A673 (cell line): ENCODE measurements at regions not wholly inside any gene's neighbourhood (a gene's known extent, or its start where the extent isn't known, plus 50 kb on each side); places are given as distances from the start of the nearest gene placed in this dataset.

Experiments
- EZH2 ChIP-seq: fragments of 200-600 bp; sonication (generic); IDR thresholded peaks from 2 replicates; pipeline ENCODE4 v1.6.1; 2017; ENCODE audit warnings: borderline replicate concordance, low read depth, mild to moderate bottlenecking, mixed read lengths, antibody characterized with exemption, low read length; ENCODE audit not compliant: poor library complexity, severe bottlenecking
- TF ChIP-seq, protein P1 (sequence below): fragments of 300-800, 200-600 bp; sonication (generic); conservative IDR thresholded peaks from 2 replicates; pipeline ENCODE4 v1.5.1; 2017; ENCODE audit warnings: low read depth, mild to moderate bottlenecking, antibody characterized with exemption, low read length, moderate library complexity, mixed read lengths

DNA sequence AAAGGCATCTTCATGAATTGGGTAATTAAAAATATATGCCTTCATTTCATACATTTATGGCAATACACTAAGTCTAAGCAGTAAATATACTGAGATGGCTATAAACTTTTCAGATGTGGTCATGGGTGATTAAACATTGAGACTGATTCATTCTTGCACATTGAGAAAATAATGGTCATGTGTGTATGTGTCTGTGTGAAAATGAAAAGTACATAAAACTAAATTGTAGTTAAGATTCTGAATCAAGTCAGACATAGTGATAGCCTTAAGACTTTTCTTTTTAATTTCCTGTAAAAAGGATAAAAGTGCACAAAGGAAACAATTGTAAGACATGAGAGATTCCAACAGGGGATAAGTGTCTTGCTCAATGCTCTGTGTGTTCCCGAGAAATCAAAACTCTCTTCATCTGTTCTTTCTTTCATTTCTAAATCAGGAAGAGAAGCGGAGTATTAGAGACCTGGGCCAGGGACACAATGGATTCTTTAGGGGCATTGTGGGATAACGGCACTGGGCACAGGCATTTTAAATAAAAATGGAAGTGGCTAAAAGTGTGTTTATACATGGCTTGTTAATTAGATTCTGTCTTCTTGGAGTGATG lies 69.8 kb upstream of the AGR3 start:
- TF ChIP-seq, protein P1, sequence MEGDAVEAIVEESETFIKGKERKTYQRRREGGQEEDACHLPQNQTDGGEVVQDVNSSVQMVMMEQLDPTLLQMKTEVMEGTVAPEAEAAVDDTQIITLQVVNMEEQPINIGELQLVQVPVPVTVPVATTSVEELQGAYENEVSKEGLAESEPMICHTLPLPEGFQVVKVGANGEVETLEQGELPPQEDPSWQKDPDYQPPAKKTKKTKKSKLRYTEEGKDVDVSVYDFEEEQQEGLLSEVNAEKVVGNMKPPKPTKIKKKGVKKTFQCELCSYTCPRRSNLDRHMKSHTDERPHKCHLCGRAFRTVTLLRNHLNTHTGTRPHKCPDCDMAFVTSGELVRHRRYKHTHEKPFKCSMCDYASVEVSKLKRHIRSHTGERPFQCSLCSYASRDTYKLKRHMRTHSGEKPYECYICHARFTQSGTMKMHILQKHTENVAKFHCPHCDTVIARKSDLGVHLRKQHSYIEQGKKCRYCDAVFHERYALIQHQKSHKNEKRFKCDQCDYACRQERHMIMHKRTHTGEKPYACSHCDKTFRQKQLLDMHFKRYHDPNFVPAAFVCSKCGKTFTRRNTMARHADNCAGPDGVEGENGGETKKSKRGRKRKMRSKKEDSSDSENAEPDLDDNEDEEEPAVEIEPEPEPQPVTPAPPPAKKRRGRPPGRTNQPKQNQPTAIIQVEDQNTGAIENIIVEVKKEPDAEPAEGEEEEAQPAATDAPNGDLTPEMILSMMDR = no peak
- no peak for TF ChIP-seq EZH2
